HEK293 (cell line): ENCODE measurements at regions not wholly inside any gene's neighbourhood (a gene's known extent, or its start where the extent isn't known, plus 50 kb on each side); places are given as distances from the start of the nearest gene placed in this dataset.

Experiments used
- CTCF ChIA-PET: fragments of 350-600 bp; formaldehyde crosslinking; extraction: SDS; loops from one replicate; lab custom pipeline; 2021; ENCODE audit warnings: antibody characterized with exemption; lab: Yijun Ruan, JAX
- POLR2A ChIA-PET: fragments of 300-600 bp; formaldehyde crosslinking; extraction: SDS; loops from one replicate; lab custom pipeline; 2020; ENCODE audit warnings: antibody characterized with exemption, inconsistent platforms; lab: Yijun Ruan, JAX
- H3K27ac ChIP-seq: fragments of 200-500 bp; sonication (Bioruptor generic); 2 replicates; pipeline ENCODE4 v1.5.1; 2014; ENCODE audit warnings: low read depth, low read length, control low read depth, inconsistent platforms; ENCODE audit errors: extremely low read depth
- H3K36me3 ChIP-seq, 2 experiments: fragments of 200-500 bp in 1 of 2; sonication (Bioruptor generic) in 1 of 2; 1 replicate in 1 of 2; 2 replicates in 1 of 2; pipeline ENCODE4 v1.5.1; 2014 to 2017; ENCODE audit warnings: inconsistent platforms in 2 of 2, low read length in 2 of 2; ENCODE audit not compliant: control insufficient read depth in 2 of 2, insufficient read depth in 1 of 2
- H3K4me1 ChIP-seq: fragments of 200-500 bp; sonication (Bioruptor generic); 2 replicates; pipeline ENCODE4 v1.5.1; 2014; ENCODE audit warnings: mild to moderate bottlenecking, low read length, inconsistent platforms; ENCODE audit not compliant: control insufficient read depth, insufficient read depth
- H3K4me3 ChIP-seq: 2 replicates; pipeline ENCODE4 v1.5.1; 2011; ENCODE audit warnings: low read depth, mild to moderate bottlenecking, control low read depth, low read length, moderate library complexity
- H3K9me3 ChIP-seq: fragments of 200-500 bp; sonication (Bioruptor generic); 2 replicates; pipeline ENCODE4 v1.5.1; 2014; ENCODE audit warnings: low read depth, low read length, inconsistent platforms; ENCODE audit not compliant: control insufficient read depth, insufficient read depth
- PRDM1 ChIP-seq: fragments of 450-650 bp; formaldehyde crosslinking; IDR thresholded peaks from 2 replicates; pipeline ENCODE4; 2016; ENCODE audit warnings: missing biosample characterization, missing genetic modification characterization
- PRDM2 ChIP-seq: fragments of 450-650 bp; formaldehyde crosslinking; IDR thresholded peaks from 2 replicates; pipeline ENCODE4 v1.5.1; 2016; ENCODE audit warnings: missing biosample characterization, missing genetic modification characterization, borderline replicate concordance
- SCRT1 ChIP-seq: fragments of 450-650 bp; formaldehyde crosslinking; IDR thresholded peaks from 2 replicates; pipeline ENCODE4 v1.5.1; 2016; ENCODE audit warnings: missing biosample characterization, missing genetic modification characterization, borderline replicate concordance
- SETDB1 ChIP-seq: IDR thresholded peaks from one replicate; pipeline ENCODE4 v1.6.1; 2017; ENCODE audit warnings: mild to moderate bottlenecking, low read length, moderate library complexity, mixed read lengths; ENCODE audit not compliant: insufficient read length
- SP3 ChIP-seq: fragments of 450-650 bp; formaldehyde crosslinking; IDR thresholded peaks from 2 replicates; pipeline ENCODE4 v1.5.1; 2016; ENCODE audit warnings: missing biosample characterization, missing genetic modification characterization
- SP7 ChIP-seq: fragments of 450-650 bp; formaldehyde crosslinking; IDR thresholded peaks from 2 replicates; pipeline ENCODE4 v1.5.1; 2016; ENCODE audit warnings: missing biosample characterization, missing genetic modification characterization
- ZBTB44 ChIP-seq: fragments of 450-650 bp; IDR thresholded peaks from 2 replicates; pipeline ENCODE4 v1.5.1; 2018; ENCODE audit warnings: missing biosample characterization, mild to moderate bottlenecking, missing genetic modification characterization
- ZNF112 ChIP-seq: fragments of 450-650 bp; formaldehyde crosslinking; IDR thresholded peaks from 2 replicates; pipeline ENCODE4 v1.5.0; 2017; ENCODE audit warnings: missing biosample characterization, missing genetic modification characterization
- ZNF138 ChIP-seq: fragments of 450-650 bp; formaldehyde crosslinking; IDR thresholded peaks from 2 replicates; pipeline ENCODE4 v1.5.1; 2016; ENCODE audit warnings: missing biosample characterization, missing genetic modification characterization, borderline replicate concordance
- ZNF175 ChIP-seq: fragments of 450-650 bp; formaldehyde crosslinking; IDR thresholded peaks from 2 replicates; pipeline ENCODE4 v1.5.1; 2016; ENCODE audit warnings: missing biosample characterization, missing genetic modification characterization
- ZNF18 ChIP-seq: fragments of 450-650 bp; formaldehyde crosslinking; IDR thresholded peaks from 2 replicates; pipeline ENCODE4 v1.5.1; 2016; ENCODE audit warnings: missing biosample characterization, missing genetic modification characterization
- ZNF184 ChIP-seq: fragments of 450-650 bp; IDR thresholded peaks from 2 replicates; pipeline ENCODE4 v1.5.1; 2018; ENCODE audit warnings: missing biosample characterization, mild to moderate bottlenecking, missing genetic modification characterization
- ZNF202 ChIP-seq: fragments of 450-650 bp; formaldehyde crosslinking; IDR thresholded peaks from 2 replicates; pipeline ENCODE4 v1.5.1; 2016; ENCODE audit warnings: missing biosample characterization, missing genetic modification characterization, borderline replicate concordance
- ZNF274 ChIP-seq, 2 experiments: fragments of 200-500 bp in 1 of 2; fragments of 450-650 bp in 1 of 2; sonication (Bioruptor generic) in 1 of 2; formaldehyde crosslinking in 1 of 2; IDR thresholded peaks; 2 replicates each; pipeline versions ENCODE4 v1.5.1 to v1.6.1; 2014 to 2016; ENCODE audit warnings: borderline replicate concordance in 1 of 2, inconsistent platforms in 1 of 2, low read length in 1 of 2, missing biosample characterization in 1 of 2, missing genetic modification characterization in 1 of 2
- ZNF391 ChIP-seq: fragments of 450-650 bp; formaldehyde crosslinking; IDR thresholded peaks from 2 replicates; pipeline ENCODE4 v1.5.1; 2016; ENCODE audit warnings: low read depth, missing biosample characterization, missing genetic modification characterization, borderline replicate concordance
- ZNF394 ChIP-seq: fragments of 450-650 bp; formaldehyde crosslinking; IDR thresholded peaks from 2 replicates; pipeline ENCODE4 v1.5.1; 2016; ENCODE audit warnings: missing biosample characterization, missing genetic modification characterization, mild to moderate bottlenecking, moderate library complexity, borderline replicate concordance
- ZNF398 ChIP-seq: fragments of 450-650 bp; formaldehyde crosslinking; IDR thresholded peaks from 2 replicates; pipeline ENCODE4 v1.5.1; 2017; ENCODE audit warnings: missing biosample characterization, missing genetic modification characterization
- ZNF544 ChIP-seq: fragments of 450-650 bp; formaldehyde crosslinking; IDR thresholded peaks from 2 replicates; pipeline ENCODE4 v1.5.0; 2017; ENCODE audit warnings: missing biosample characterization, missing genetic modification characterization
- ZNF549 ChIP-seq: fragments of 450-650 bp; IDR thresholded peaks from 2 replicates; pipeline ENCODE4 v1.5.1; 2018; ENCODE audit warnings: missing biosample characterization, missing genetic modification characterization, mild to moderate bottlenecking, inconsistent platforms, moderate library complexity
- ZNF561 ChIP-seq: fragments of 450-650 bp; IDR thresholded peaks from 2 replicates; pipeline ENCODE4 v1.5.1; 2018; ENCODE audit warnings: missing biosample characterization, missing genetic modification characterization, borderline replicate concordance
- ZNF629 ChIP-seq: fragments of 450-650 bp; formaldehyde crosslinking; IDR thresholded peaks from 2 replicates; pipeline ENCODE4 v1.5.1; 2017; ENCODE audit warnings: missing biosample characterization, missing genetic modification characterization
- ZNF654 ChIP-seq: fragments of 450-650 bp; formaldehyde crosslinking; IDR thresholded peaks from 2 replicates; pipeline ENCODE4 v1.5.1; 2016; ENCODE audit warnings: low read depth, missing biosample characterization, missing genetic modification characterization
- ZSCAN5A ChIP-seq: fragments of 450-650 bp; formaldehyde crosslinking; IDR thresholded peaks from 2 replicates; pipeline ENCODE4 v1.5.1; 2016; ENCODE audit warnings: missing biosample characterization, missing genetic modification characterization

- no peak for TF ChIP-seq PRDM2 (tag by site-specific recombination)
- TF ChIP-seq ZBTB44 (tag by site-specific recombination) = no peak
- TF ChIP-seq ZNF202 (tag by site-specific recombination) = no peak
- no peak for TF ChIP-seq ZNF544 (tag by site-specific recombination)
- no peak for TF ChIP-seq SCRT1 (tag by site-specific recombination)
- TF ChIP-seq ZNF138 (tag by site-specific recombination) = no peak
- no peak for TF ChIP-seq ZNF184 (tag by site-specific recombination)
- no peak for TF ChIP-seq ZNF391
- TF ChIP-seq ZNF274 (IDR thresholded peaks at IDR 0.05; ENCODE audit: low read length) = no peak
- no peak for TF ChIP-seq ZNF274 (tag by site-specific recombination; IDR thresholded peaks at IDR 0.05; ENCODE audit: borderline replicate concordance)
Measured at GRCh38 chr5:39941416-39941815, 516.6 kb upstream of the DAB2 start (continued).

GRCh38 chr5:39934830-39935229 lies 510.1 kb upstream of the DAB2 start:
- H3K4me3 ChIP-seq = no peak overlapping the region
- CTCF ChIA-PET = no interaction called here
- no peaks in the 10 kb centered on the region for H3K36me3 ChIP-seq
- no peaks in the 10 kb centered on the region for H3K4me1 ChIP-seq
- H3K9me3 ChIP-seq = no peaks in the 10 kb centered on the region; the same call in 1 of the 2 replicates
- no peak overlapping the region for H3K27ac ChIP-seq
- POLR2A ChIA-PET = no interaction called here
- TF ChIP-seq ZNF561 (tag by site-specific recombination) (no peak), ZNF398 (tag by site-specific recombination) (no peak), ZSCAN5A (tag by site-specific recombination) (no peak), ZNF112 (tag by site-specific recombination) (no peak), ZNF18 (no peak), ZBTB44 (tag by site-specific recombination) (no peak), ZNF394 (tag by site-specific recombination) (no peak), SETDB1 (no peak), PRDM1 (no peak), SP7 (no peak), ZNF549 (tag by site-specific recombination) (no peak), ZNF175 (tag by site-specific recombination) (no peak), ZNF629 (tag by site-specific recombination) (no peak), ZNF654 (tag by site-specific recombination) (no peak), SP3 (tag by site-specific recombination) (no peak)
